ENCODE measurements at regions not wholly inside any gene's neighbourhood (a gene's known extent, or its start where the extent isn't known, plus 50 kb on each side); places are given as distances from the start of the nearest gene placed in this dataset.

GRCh38 chr2:217313386-217313785 is 453.5 kb upstream of the TNP1 start:
- DNase-seq (ENCODE audit: low spot score) (no peak), ATAC-seq (no peak)
- Histone ChIP-seq H3K79me2 (replicated peaks; ENCODE audit: insufficient read depth) (no peaks in the 10 kb centered on the region), H4K20me1 (replicated peaks; ENCODE audit: insufficient read depth) (no peaks in the 10 kb centered on the region), H3K4me1 (ENCODE audit: insufficient read depth) (no peaks in the 10 kb centered on the region), H3K4me3 (no peak overlapping the region), H3K36me3 (ENCODE audit: insufficient read depth) (no peaks in the 10 kb centered on the region), H3K27me3 (ENCODE audit: insufficient read depth) (no peaks in the 10 kb centered on the region), H3K9me2 (ENCODE audit: insufficient read depth) (no peaks in the 10 kb centered on the region; the same call in 1 of the 2 replicates), H3F3A (replicated peaks; ENCODE audit: low read depth) (no peaks in the 10 kb centered on the region), H3K4me2 (no peak overlapping the region), H3K27ac (ENCODE audit: low read depth) (no peak overlapping the region), H2AFZ (no peak overlapping the region)
- no peak overlapping the region for H3K4me3 Mint-ChIP-seq
- peaks cover 6% of the 10 kb centered on the region for H3K36me3 Mint-ChIP-seq (ENCODE audit: low read depth)
- no peaks in the 10 kb centered on the region for H3K4me1 Mint-ChIP-seq
- no peaks in the 10 kb centered on the region for H3K27me3 Mint-ChIP-seq (ENCODE audit: insufficient read depth, low read depth, poor library complexity)
- H3K27ac Mint-ChIP-seq, result no peak overlapping the region
- H3K9me3 Mint-ChIP-seq, result peaks cover 15% of the 10 kb centered on the region
- no peak for TF ChIP-seq EZH2 (IDR thresholded peaks at IDR 0.05; ENCODE audit: low read depth, unreplicated experiment)
- TF ChIP-seq ZNF114 (CRISPR knock-in tag; IDR thresholded peaks at IDR 0.05), result no peak
- TF ChIP-seq STAT1 (IDR thresholded peaks at IDR 0.05; ENCODE audit: unreplicated experiment), result no peak

GRCh38 chr2:217309056-217309455 is 449.2 kb upstream of the TNP1 start:
- peaks cover 11% of the 10 kb centered on the region for H3K9me3 Mint-ChIP-seq
- no peak for TF ChIP-seq CTCF (conservative IDR thresholded peaks at IDR 0.05; ENCODE audit: low read depth in 2 of 2)
- no peak for TF ChIP-seq EZH2 (IDR thresholded peaks at IDR 0.05; ENCODE audit: low read depth, unreplicated experiment)
- no peak for TF ChIP-seq ZNF114 (CRISPR knock-in tag; IDR thresholded peaks at IDR 0.05)
- TF ChIP-seq ETS1 (IDR thresholded peaks at IDR 0.05), result no peak
- no peak for TF ChIP-seq CREB1 (CRISPR knock-in tag; IDR thresholded peaks at IDR 0.05; ENCODE audit: low read depth)
- TF ChIP-seq STAT1 (IDR thresholded peaks at IDR 0.05; ENCODE audit: unreplicated experiment), result no peak
- TF ChIP-seq ZNF331 (CRISPR knock-in tag; IDR thresholded peaks at IDR 0.05; ENCODE audit: low read depth), result no peak
- Histone ChIP-seq H3K4me3 (no peak overlapping the region), H3K4me2 (no peak overlapping the region), H3K79me2 (replicated peaks; ENCODE audit: insufficient read depth) (no peaks in the 10 kb centered on the region), H3K36me3 (ENCODE audit: insufficient read depth) (no peaks in the 10 kb centered on the region), H2AFZ (no peak overlapping the region), H3K27ac (ENCODE audit: low read depth) (no peak overlapping the region), H4K20me1 (replicated peaks; ENCODE audit: insufficient read depth) (no peaks in the 10 kb centered on the region), H3K9me2 (ENCODE audit: insufficient read depth) (0 out of 2 replicates have a peak, but pooled peaks cover 2% of the 10 kb centered on the region), H3K4me1 (ENCODE audit: insufficient read depth) (no peaks in the 10 kb centered on the region), H3K27me3 (ENCODE audit: insufficient read depth) (no peaks in the 10 kb centered on the region), H3F3A (replicated peaks; ENCODE audit: low read depth) (no peaks in the 10 kb centered on the region)
- H3K27ac Mint-ChIP-seq, result no peak overlapping the region
- H3K36me3 Mint-ChIP-seq (ENCODE audit: low read depth), result peaks cover 4% of the 10 kb centered on the region
- H3K4me1 Mint-ChIP-seq, result no peaks in the 10 kb centered on the region
- no peaks in the 10 kb centered on the region for H3K27me3 Mint-ChIP-seq (ENCODE audit: insufficient read depth, low read depth, poor library complexity)
- DNase-seq (ENCODE audit: low spot score) (no peak), ATAC-seq (no peak)
- H3K4me3 Mint-ChIP-seq, result no peak overlapping the region

- Histone ChIP-seq H3K79me2 (replicated peaks; ENCODE audit: insufficient read depth) (no peaks in the 10 kb centered on the region), H3F3A (replicated peaks; ENCODE audit: low read depth) (no peaks in the 10 kb centered on the region), H3K27ac (ENCODE audit: low read depth) (no peak overlapping the region), H2AFZ (no peak overlapping the region), H3K4me1 (ENCODE audit: insufficient read depth) (no peaks in the 10 kb centered on the region), H3K4me2 (no peak overlapping the region), H3K36me3 (ENCODE audit: insufficient read depth) (no peaks in the 10 kb centered on the region), H3K27me3 (ENCODE audit: insufficient read depth) (no peaks in the 10 kb centered on the region), H3K9me2 (ENCODE audit: insufficient read depth) (0 out of 2 replicates have a peak, but pooled peaks cover 2% of the 10 kb centered on the region), H4K20me1 (replicated peaks; ENCODE audit: insufficient read depth) (no peaks in the 10 kb centered on the region), H3K4me3 (no peak overlapping the region)
- Mint-ChIP-seq H3K9me3 (peaks cover 11% of the 10 kb centered on the region), H3K4me1 (no peaks in the 10 kb centered on the region), H3K4me3 (no peak overlapping the region), H3K36me3 (ENCODE audit: low read depth) (peaks cover 4% of the 10 kb centered on the region), H3K27ac (no peak overlapping the region), H3K27me3 (ENCODE audit: insufficient read depth, low read depth, poor library complexity) (no peaks in the 10 kb centered on the region)
- DNase-seq (ENCODE audit: low spot score), result no peak
- TF ChIP-seq EZH2phosphoT487 (IDR thresholded peaks at IDR 0.05; ENCODE audit: unreplicated experiment) (no peak), NANOG (IDR thresholded peaks at IDR 0.05; ENCODE audit: borderline replicate concordance) (no peak), POLR2AphosphoS5 (IDR thresholded peaks at IDR 0.05; ENCODE audit: low read depth) (no peak), EZH2 (IDR thresholded peaks at IDR 0.05; ENCODE audit: low read depth, unreplicated experiment) (no peak)
- ATAC-seq, result no peak
Measured at GRCh38 chr2:217307023-217307422, 447.2 kb upstream of the TNP1 start.
